ENCODE measurements at regions not wholly inside any gene's neighbourhood (a gene's known extent, or its start where the extent isn't known, plus 50 kb on each side); places are given as distances from the start of the nearest gene placed in this dataset.

- Histone ChIP-seq H3K4me3 (ENCODE audit: insufficient read depth, low read length) (no peak overlapping the region), H3K27me3 (ENCODE audit: insufficient read depth, low read length) (peaks cover 2% of the 10 kb centered on the region), H3K27ac (ENCODE audit: low read depth, low read length) (no peak overlapping the region), H3K36me3 (ENCODE audit: insufficient read depth, low read length) (no peaks in the 10 kb centered on the region), H3K9me3 (ENCODE audit: low read depth, low read length) (no peaks in the 10 kb centered on the region), H3K79me2 (ENCODE audit: insufficient read depth, low read length) (no peaks in the 10 kb centered on the region), H2AFZ (ENCODE audit: low read length) (no peak overlapping the region), H3K4me2 (ENCODE audit: insufficient read depth, low read length) (no peak overlapping the region), H4K20me1 (ENCODE audit: insufficient read depth, low read length) (no peaks in the 10 kb centered on the region), H3K4me1 (ENCODE audit: insufficient read depth, low read length) (no peaks in the 10 kb centered on the region)
- TF ChIP-seq, protein P1, sequence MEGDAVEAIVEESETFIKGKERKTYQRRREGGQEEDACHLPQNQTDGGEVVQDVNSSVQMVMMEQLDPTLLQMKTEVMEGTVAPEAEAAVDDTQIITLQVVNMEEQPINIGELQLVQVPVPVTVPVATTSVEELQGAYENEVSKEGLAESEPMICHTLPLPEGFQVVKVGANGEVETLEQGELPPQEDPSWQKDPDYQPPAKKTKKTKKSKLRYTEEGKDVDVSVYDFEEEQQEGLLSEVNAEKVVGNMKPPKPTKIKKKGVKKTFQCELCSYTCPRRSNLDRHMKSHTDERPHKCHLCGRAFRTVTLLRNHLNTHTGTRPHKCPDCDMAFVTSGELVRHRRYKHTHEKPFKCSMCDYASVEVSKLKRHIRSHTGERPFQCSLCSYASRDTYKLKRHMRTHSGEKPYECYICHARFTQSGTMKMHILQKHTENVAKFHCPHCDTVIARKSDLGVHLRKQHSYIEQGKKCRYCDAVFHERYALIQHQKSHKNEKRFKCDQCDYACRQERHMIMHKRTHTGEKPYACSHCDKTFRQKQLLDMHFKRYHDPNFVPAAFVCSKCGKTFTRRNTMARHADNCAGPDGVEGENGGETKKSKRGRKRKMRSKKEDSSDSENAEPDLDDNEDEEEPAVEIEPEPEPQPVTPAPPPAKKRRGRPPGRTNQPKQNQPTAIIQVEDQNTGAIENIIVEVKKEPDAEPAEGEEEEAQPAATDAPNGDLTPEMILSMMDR (IDR thresholded peaks at IDR 0.05; ENCODE audit: extremely low read depth, low read depth, low read length): no peak
- DNase-seq (ENCODE audit: insufficient read length, low spot score, missing footprints): no peak
Measured at GRCh38 chr10:117868151-117868550, 178.6 kb downstream of the RAB11FIP2 start.

DNA sequence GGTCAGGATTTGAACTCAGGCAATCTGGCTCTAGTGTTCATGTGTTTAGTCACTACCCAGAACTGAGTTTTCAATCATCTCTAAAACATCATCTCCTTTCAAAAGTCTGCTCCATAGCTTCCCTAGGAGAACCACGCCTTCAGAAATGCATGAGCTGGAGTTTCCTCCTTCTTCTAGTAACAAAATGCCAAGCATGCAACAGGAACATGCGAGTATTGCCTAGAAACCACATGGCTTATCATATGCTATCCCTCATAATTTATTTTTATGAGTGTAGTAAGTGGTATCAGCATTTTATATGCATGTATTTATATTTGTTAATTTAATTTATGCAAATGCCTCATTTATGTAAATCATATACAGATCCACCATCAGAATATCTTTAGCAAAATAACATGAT is 170.9 kb downstream of the RAB11FIP2 start:
- no peak for DNase-seq (ENCODE audit: insufficient read length, low spot score, missing footprints)
- Histone ChIP-seq H3K4me2 (ENCODE audit: insufficient read depth, low read length) (no peak overlapping the region), H3K27ac (ENCODE audit: low read depth, low read length) (no peak overlapping the region), H3K79me2 (ENCODE audit: insufficient read depth, low read length) (no peaks in the 10 kb centered on the region), H2AFZ (ENCODE audit: low read length) (no peak overlapping the region), H3K36me3 (ENCODE audit: insufficient read depth, low read length) (no peaks in the 10 kb centered on the region), H3K9me3 (ENCODE audit: low read depth, low read length) (no peaks in the 10 kb centered on the region), H4K20me1 (ENCODE audit: insufficient read depth, low read length) (no peaks in the 10 kb centered on the region), H3K4me3 (ENCODE audit: insufficient read depth, low read length) (no peak overlapping the region), H3K27me3 (ENCODE audit: insufficient read depth, low read length) (no peaks in the 10 kb centered on the region), H3K4me1 (ENCODE audit: insufficient read depth, low read length) (no peaks in the 10 kb centered on the region)
- TF ChIP-seq, protein P1 (IDR thresholded peaks at IDR 0.05; ENCODE audit: extremely low read depth, low read depth, low read length): no peak

GRCh38 chr10:117876210-117876609 is 170.5 kb downstream of the RAB11FIP2 start:
- TF ChIP-seq, protein P1 (IDR thresholded peaks at IDR 0.05; ENCODE audit: extremely low read depth, low read depth, low read length): no peak

DNA sequence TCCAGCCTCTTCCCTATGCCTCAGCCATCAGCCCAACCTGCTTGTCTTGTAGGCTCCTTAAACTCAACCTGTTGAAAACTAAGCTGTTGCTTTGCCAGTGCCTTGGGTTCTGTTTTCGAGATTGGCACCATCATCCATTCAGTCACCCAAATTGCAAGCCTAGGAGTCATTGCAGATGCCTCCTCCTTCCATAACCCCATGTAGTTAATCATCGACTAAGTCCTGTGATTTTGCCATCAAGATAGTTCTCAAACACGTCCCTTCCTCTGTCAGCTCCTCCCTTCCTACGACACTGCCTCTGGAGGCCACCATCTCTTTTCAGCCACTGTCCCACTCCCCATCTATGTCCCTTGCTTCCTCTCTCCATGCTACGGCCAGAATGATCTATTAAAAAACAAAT is 168.1 kb downstream of the RAB11FIP2 start:
- no peaks in the 10 kb centered on the region for H3K4me1 ChIP-seq (ENCODE audit: insufficient read depth, low read length)
- H4K20me1 ChIP-seq (ENCODE audit: insufficient read depth, low read length): no peaks in the 10 kb centered on the region
- no peaks in the 10 kb centered on the region for H3K27me3 ChIP-seq (ENCODE audit: insufficient read depth, low read length)
- H3K27ac ChIP-seq (ENCODE audit: low read depth, low read length): no peak overlapping the region
- DNase-seq (ENCODE audit: insufficient read length, low spot score, missing footprints): no peak
- H3K4me2 ChIP-seq (ENCODE audit: insufficient read depth, low read length): no peak overlapping the region
- H3K79me2 ChIP-seq (ENCODE audit: insufficient read depth, low read length): no peaks in the 10 kb centered on the region
- no peak overlapping the region for H3K4me3 ChIP-seq (ENCODE audit: insufficient read depth, low read length)
- H3K9me3 ChIP-seq (ENCODE audit: low read depth, low read length): no peaks in the 10 kb centered on the region
- TF ChIP-seq, protein P1 (IDR thresholded peaks at IDR 0.05; ENCODE audit: extremely low read depth, low read depth, low read length): no peak
- H3K36me3 ChIP-seq (ENCODE audit: insufficient read depth, low read length): no peaks in the 10 kb centered on the region
- no peak overlapping the region for H2AFZ ChIP-seq (ENCODE audit: low read length)

More at GRCh38 chr10:117876210-117876609, 170.5 kb downstream of the RAB11FIP2 start:
- Histone ChIP-seq H3K27me3 (ENCODE audit: insufficient read depth, low read length) (no peaks in the 10 kb centered on the region), H2AFZ (ENCODE audit: low read length) (no peak overlapping the region), H3K36me3 (ENCODE audit: insufficient read depth, low read length) (no peaks in the 10 kb centered on the region), H3K4me3 (ENCODE audit: insufficient read depth, low read length) (no peak overlapping the region), H3K4me1 (ENCODE audit: insufficient read depth, low read length) (no peaks in the 10 kb centered on the region), H3K9me3 (ENCODE audit: low read depth, low read length) (no peaks in the 10 kb centered on the region), H3K79me2 (ENCODE audit: insufficient read depth, low read length) (no peaks in the 10 kb centered on the region), H3K27ac (ENCODE audit: low read depth, low read length) (no peak overlapping the region), H4K20me1 (ENCODE audit: insufficient read depth, low read length) (no peaks in the 10 kb centered on the region), H3K4me2 (ENCODE audit: insufficient read depth, low read length) (no peak overlapping the region)
- DNase-seq (ENCODE audit: insufficient read length, low spot score, missing footprints): no peak

Data from osteoblast (primary cell).